ENCODE measurements at regions not wholly inside any gene's neighbourhood (a gene's known extent, or its start where the extent isn't known, plus 50 kb on each side); places are given as distances from the start of the nearest gene placed in this dataset.
"Not testable (repeated sequence)": the region's sequence is repeated elsewhere in the genome, so short reads cannot be mapped to it uniquely, and the experiment has no call there.

DNA sequence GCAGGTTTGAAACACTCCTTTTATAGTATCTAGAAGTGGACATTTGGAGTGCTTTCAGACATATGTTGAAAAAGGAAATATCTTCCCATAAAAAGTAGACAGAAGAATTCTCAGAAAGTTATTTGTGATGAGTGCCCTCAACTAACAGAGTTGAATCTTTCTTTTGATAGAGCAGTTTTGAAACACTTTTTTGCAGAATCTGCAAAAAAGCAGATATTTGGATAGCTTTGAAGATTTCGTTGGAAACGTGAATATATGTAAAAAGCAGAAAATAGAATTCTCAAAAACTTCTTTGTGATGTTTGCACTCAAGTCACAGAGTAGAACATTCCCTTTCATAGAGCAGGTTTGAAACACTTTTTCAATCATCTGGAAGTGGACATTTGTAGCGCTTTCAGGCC is 676.4 kb upstream of the ZNF337 start:
- H3K4me2 ChIP-seq (ENCODE audit: low read length); H3K4me1 ChIP-seq (ENCODE audit: control insufficient read depth, low read length); H3K4me3 ChIP-seq (ENCODE audit: low read length); H3K9me3 ChIP-seq (ENCODE audit: control insufficient read depth, insufficient read depth, low read length); H4K20me1 ChIP-seq (ENCODE audit: control insufficient read depth, insufficient read depth, low read depth, low read length); H3F3A ChIP-seq (ENCODE audit: control insufficient read depth, insufficient read depth); H3K27me3 ChIP-seq (ENCODE audit: control insufficient read depth, low read length); H3K79me2 ChIP-seq (ENCODE audit: control insufficient read depth, low read length); H3K27ac ChIP-seq (ENCODE audit: low read depth, low read length); H3K9me2 ChIP-seq (replicated peaks; ENCODE audit: control insufficient read depth, low read length); H3K36me3 ChIP-seq (ENCODE audit: control insufficient read depth, low read length): not testable (repeated sequence)

DNA sequence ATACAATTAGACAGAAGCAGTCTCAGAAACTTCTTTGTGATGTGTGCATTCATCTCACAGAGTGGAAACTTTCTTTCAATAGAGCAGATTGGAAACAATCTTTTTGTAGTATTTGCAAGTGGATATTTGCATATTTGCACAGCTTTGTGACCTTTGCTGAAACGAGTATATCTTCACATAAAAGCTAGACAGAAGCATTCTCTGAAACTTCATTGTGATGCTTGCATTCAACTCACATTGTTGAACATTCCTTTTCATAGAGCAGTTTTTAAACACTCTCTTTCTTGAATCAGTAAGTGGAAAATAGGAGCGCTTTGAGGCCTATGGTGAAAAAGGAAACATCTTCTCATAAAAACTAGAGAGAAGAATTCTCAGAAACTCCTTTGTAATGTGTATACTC is 657.9 kb upstream of the ZNF337 start:
- Histone ChIP-seq H3K4me3 (ENCODE audit: low read length) (no peak overlapping the region), H4K20me1 (ENCODE audit: control insufficient read depth, insufficient read depth, low read depth, low read length) (no peaks in the 10 kb centered on the region), H3K9me3 (ENCODE audit: control insufficient read depth, insufficient read depth, low read length) (no peaks in the 10 kb centered on the region), H3F3A (ENCODE audit: control insufficient read depth, insufficient read depth) (no peaks in the 10 kb centered on the region), H3K9me2 (replicated peaks; ENCODE audit: control insufficient read depth, low read length) (no peaks in the 10 kb centered on the region), H3K4me1 (ENCODE audit: control insufficient read depth, low read length) (no peaks in the 10 kb centered on the region), H3K4me2 (ENCODE audit: low read length) (no peak overlapping the region), H3K27ac (ENCODE audit: low read depth, low read length) (no peak overlapping the region), H3K27me3 (ENCODE audit: control insufficient read depth, low read length) (no peaks in the 10 kb centered on the region), H3K36me3 (ENCODE audit: control insufficient read depth, low read length) (no peaks in the 10 kb centered on the region), H3K79me2 (ENCODE audit: control insufficient read depth, low read length) (no peaks in the 10 kb centered on the region)
- TF ChIP-seq, protein P1, sequence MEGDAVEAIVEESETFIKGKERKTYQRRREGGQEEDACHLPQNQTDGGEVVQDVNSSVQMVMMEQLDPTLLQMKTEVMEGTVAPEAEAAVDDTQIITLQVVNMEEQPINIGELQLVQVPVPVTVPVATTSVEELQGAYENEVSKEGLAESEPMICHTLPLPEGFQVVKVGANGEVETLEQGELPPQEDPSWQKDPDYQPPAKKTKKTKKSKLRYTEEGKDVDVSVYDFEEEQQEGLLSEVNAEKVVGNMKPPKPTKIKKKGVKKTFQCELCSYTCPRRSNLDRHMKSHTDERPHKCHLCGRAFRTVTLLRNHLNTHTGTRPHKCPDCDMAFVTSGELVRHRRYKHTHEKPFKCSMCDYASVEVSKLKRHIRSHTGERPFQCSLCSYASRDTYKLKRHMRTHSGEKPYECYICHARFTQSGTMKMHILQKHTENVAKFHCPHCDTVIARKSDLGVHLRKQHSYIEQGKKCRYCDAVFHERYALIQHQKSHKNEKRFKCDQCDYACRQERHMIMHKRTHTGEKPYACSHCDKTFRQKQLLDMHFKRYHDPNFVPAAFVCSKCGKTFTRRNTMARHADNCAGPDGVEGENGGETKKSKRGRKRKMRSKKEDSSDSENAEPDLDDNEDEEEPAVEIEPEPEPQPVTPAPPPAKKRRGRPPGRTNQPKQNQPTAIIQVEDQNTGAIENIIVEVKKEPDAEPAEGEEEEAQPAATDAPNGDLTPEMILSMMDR (IDR thresholded peaks at IDR 0.05; ENCODE audit: low read depth, low read length, poor library complexity, severe bottlenecking): no peak
- TF ChIP-seq EZH2phosphoT487 (IDR thresholded peaks at IDR 0.05; ENCODE audit: borderline replicate concordance, low read length): no peak

- no peaks in the 10 kb centered on the region for H3K4me1 ChIP-seq (ENCODE audit: control insufficient read depth, low read length)
- no peaks in the 10 kb centered on the region for H3K9me2 ChIP-seq (replicated peaks; ENCODE audit: control insufficient read depth, low read length)
- no peak overlapping the region for H3K27ac ChIP-seq (ENCODE audit: low read depth, low read length)
- TF ChIP-seq, protein P1 (IDR thresholded peaks at IDR 0.05; ENCODE audit: low read depth, low read length, poor library complexity, severe bottlenecking): no peak
- TF ChIP-seq EZH2phosphoT487 (IDR thresholded peaks at IDR 0.05; ENCODE audit: borderline replicate concordance, low read length): no peak
- H3K4me3 ChIP-seq (ENCODE audit: low read length): no peak overlapping the region
- no peaks in the 10 kb centered on the region for H4K20me1 ChIP-seq (ENCODE audit: control insufficient read depth, insufficient read depth, low read depth, low read length)
- H3K79me2 ChIP-seq (ENCODE audit: control insufficient read depth, low read length): no peaks in the 10 kb centered on the region
- no peaks in the 10 kb centered on the region for H3K36me3 ChIP-seq (ENCODE audit: control insufficient read depth, low read length)
- no peaks in the 10 kb centered on the region for H3F3A ChIP-seq (ENCODE audit: control insufficient read depth, insufficient read depth)
- no peak overlapping the region for H3K4me2 ChIP-seq (ENCODE audit: low read length)
- H3K27me3 ChIP-seq (ENCODE audit: control insufficient read depth, low read length): no peaks in the 10 kb centered on the region
- no peaks in the 10 kb centered on the region for H3K9me3 ChIP-seq (ENCODE audit: control insufficient read depth, insufficient read depth, low read length)
Observed at GRCh38 chr20:26347396-26347795, 650.7 kb upstream of the ZNF337 start.

DNA sequence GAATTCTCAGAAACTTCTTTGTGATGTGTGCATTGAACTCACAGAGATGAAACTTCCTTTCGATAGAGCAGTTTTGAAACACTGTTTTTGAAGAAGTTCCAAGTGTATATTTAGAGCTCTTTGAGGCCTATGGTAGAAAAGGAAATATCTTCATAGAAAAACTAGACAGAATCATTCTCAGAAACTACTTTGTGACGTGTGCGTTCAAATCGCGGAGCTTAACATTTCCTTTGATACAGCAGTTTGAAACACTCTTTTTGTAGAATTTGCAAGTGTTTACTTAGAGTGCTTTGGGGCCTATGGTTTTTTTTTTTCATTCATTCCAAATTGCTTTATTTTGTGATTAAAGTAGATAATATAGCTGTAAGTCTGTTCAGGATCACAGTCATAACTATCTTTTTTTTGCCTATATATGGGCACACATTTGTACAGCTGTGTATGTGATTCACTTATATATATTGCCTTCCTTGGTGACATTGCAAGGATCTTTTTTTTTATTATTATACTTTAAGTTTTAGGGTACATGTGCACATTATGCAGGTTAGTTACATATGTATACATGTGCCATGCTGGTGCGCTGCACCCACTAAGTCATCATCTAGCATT is 643.9 kb upstream of the ZNF337 start:
- H3F3A ChIP-seq (ENCODE audit: control insufficient read depth, insufficient read depth); H3K9me2 ChIP-seq (replicated peaks; ENCODE audit: control insufficient read depth, low read length); H3K27ac ChIP-seq (ENCODE audit: low read depth, low read length); H3K79me2 ChIP-seq (ENCODE audit: control insufficient read depth, low read length); H3K36me3 ChIP-seq (ENCODE audit: control insufficient read depth, low read length); H3K4me1 ChIP-seq (ENCODE audit: control insufficient read depth, low read length); H3K4me3 ChIP-seq (ENCODE audit: low read length); H3K9me3 ChIP-seq (ENCODE audit: control insufficient read depth, insufficient read depth, low read length); H4K20me1 ChIP-seq (ENCODE audit: control insufficient read depth, insufficient read depth, low read depth, low read length); H3K27me3 ChIP-seq (ENCODE audit: control insufficient read depth, low read length); H3K4me2 ChIP-seq (ENCODE audit: low read length): not testable (repeated sequence)
